DOHH2 (cell line): ENCODE measurements at regions not wholly inside any gene's neighbourhood (a gene's known extent, or its start where the extent isn't known, plus 50 kb on each side); places are given as distances from the start of the nearest gene placed in this dataset.
"Not testable (repeated sequence)": the region's sequence is repeated elsewhere in the genome, so short reads cannot be mapped to it uniquely, and the experiment has no call there.

Experiments used
- H3F3A ChIP-seq: fragments of 200-600 bp; sonication (generic), shearing (Covaris generic); 2 replicates; pipeline ENCODE4 v1.6.0; 2016; ENCODE audit warnings: antibody characterized with exemption, mild to moderate bottlenecking; ENCODE audit not compliant: control insufficient read depth, insufficient read depth
- H3K27ac ChIP-seq: fragments of 200-600 bp; sonication (generic); 2 replicates; pipeline ENCODE4 v1.5.1; 2014; ENCODE audit warnings: low read depth, mild to moderate bottlenecking, low read length, moderate library complexity
- H3K27me3 ChIP-seq: fragments of 200-600 bp; sonication (generic); 2 replicates; pipeline ENCODE4 v1.6.1; 2014; ENCODE audit warnings: mild to moderate bottlenecking, low read length, mixed read lengths; ENCODE audit not compliant: control insufficient read depth
- H3K36me3 ChIP-seq: fragments of 200-600 bp; sonication (generic); 2 replicates; pipeline ENCODE4 v1.6.1; 2014; ENCODE audit warnings: mild to moderate bottlenecking, low read length, moderate library complexity, mixed read lengths; ENCODE audit not compliant: control insufficient read depth
- H3K4me1 ChIP-seq: fragments of 200-600 bp; sonication (generic); 2 replicates; pipeline ENCODE4 v1.6.1; 2014; ENCODE audit warnings: mild to moderate bottlenecking, low read length, mixed read lengths; ENCODE audit not compliant: control insufficient read depth
- H3K4me2 ChIP-seq: fragments of 200-600 bp; sonication (generic); 2 replicates; pipeline ENCODE4 v1.6.0; 2014; ENCODE audit warnings: mild to moderate bottlenecking, low read length, moderate library complexity
- H3K4me3 ChIP-seq: fragments of 200-600 bp; sonication (generic); 2 replicates; pipeline ENCODE4 v1.5.1; 2014; ENCODE audit warnings: mild to moderate bottlenecking, low read length, mixed read lengths
- H3K79me2 ChIP-seq: fragments of 200-600 bp; sonication (generic); 2 replicates; pipeline ENCODE4 v1.6.1; 2014; ENCODE audit warnings: mild to moderate bottlenecking, low read length, mixed read lengths; ENCODE audit not compliant: control insufficient read depth
- H3K9me2 ChIP-seq: fragments of 200-600 bp; sonication (generic); replicated peaks from 2 replicates; pipeline ENCODE4 v1.6.1; 2014; ENCODE audit warnings: mild to moderate bottlenecking, low read length, mixed read lengths; ENCODE audit not compliant: control insufficient read depth
- H3K9me3 ChIP-seq: fragments of 200-600 bp; sonication (generic); 2 replicates; pipeline ENCODE4 v1.6.1; 2014; ENCODE audit warnings: antibody characterized with exemption, low read length, mixed read lengths; ENCODE audit not compliant: control insufficient read depth, insufficient read depth
- H4K20me1 ChIP-seq: fragments of 200-600 bp; sonication (generic); 2 replicates; pipeline ENCODE4 v1.6.0; 2014; ENCODE audit warnings: low read depth, mild to moderate bottlenecking, antibody characterized with exemption, low read length, moderate library complexity; ENCODE audit not compliant: control insufficient read depth, insufficient read depth
- EZH2phosphoT487 ChIP-seq: fragments of 200-600 bp; sonication (generic); IDR thresholded peaks from 2 replicates; pipeline ENCODE4 v1.6.1; 2017; ENCODE audit warnings: borderline replicate concordance, mild to moderate bottlenecking, antibody characterized with exemption, low read length, moderate library complexity, mixed read lengths
- TF ChIP-seq, protein P1 (sequence below): fragments of 200-600 bp; sonication (generic); IDR thresholded peaks from one replicate; pipeline ENCODE4 v1.5.1; 2014; ENCODE audit warnings: antibody characterized with exemption, mild to moderate bottlenecking, low read depth, low read length; ENCODE audit not compliant: poor library complexity, severe bottlenecking

DNA sequence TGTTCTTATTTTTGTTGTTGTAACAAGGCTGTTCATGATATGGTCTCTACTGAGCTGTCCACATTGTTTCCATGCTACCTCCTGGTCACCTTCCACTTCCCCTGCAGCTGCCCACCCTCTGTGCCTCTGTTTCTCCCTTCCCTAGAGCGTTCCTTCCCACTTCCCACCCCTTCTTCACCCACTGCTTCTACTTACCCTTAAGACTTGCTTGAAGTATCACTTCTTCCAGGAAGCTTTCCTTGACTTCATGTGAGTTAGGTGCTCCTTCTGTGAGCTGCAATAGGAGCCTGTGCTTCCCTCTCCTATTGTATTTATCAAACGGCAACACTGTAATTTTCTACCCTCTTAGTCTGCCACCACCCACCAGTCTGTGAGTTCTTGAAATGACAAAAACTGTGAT, 286.8 kb upstream of the AMIGO2 start:
- peaks cover 2% of the 10 kb centered on the region for H3K4me1 ChIP-seq

GRCh38 chr12:47366157-47366556, 286.4 kb upstream of the AMIGO2 start:
- Histone ChIP-seq H3K4me3 (no peak overlapping the region), H3K9me3 (no peaks in the 10 kb centered on the region), H3K4me2 (no peak overlapping the region), H3K4me1 (peaks cover 6% of the 10 kb centered on the region), H3K27me3 (no peaks in the 10 kb centered on the region; the same call in 1 of the 2 replicates), H3F3A (no peaks in the 10 kb centered on the region), H3K27ac (no peak overlapping the region), H4K20me1 (no peaks in the 10 kb centered on the region), H3K36me3 (no peaks in the 10 kb centered on the region), H3K9me2 (no peaks in the 10 kb centered on the region), H3K79me2 (no peaks in the 10 kb centered on the region)
- no peak for TF ChIP-seq EZH2phosphoT487
- TF ChIP-seq, protein P1, sequence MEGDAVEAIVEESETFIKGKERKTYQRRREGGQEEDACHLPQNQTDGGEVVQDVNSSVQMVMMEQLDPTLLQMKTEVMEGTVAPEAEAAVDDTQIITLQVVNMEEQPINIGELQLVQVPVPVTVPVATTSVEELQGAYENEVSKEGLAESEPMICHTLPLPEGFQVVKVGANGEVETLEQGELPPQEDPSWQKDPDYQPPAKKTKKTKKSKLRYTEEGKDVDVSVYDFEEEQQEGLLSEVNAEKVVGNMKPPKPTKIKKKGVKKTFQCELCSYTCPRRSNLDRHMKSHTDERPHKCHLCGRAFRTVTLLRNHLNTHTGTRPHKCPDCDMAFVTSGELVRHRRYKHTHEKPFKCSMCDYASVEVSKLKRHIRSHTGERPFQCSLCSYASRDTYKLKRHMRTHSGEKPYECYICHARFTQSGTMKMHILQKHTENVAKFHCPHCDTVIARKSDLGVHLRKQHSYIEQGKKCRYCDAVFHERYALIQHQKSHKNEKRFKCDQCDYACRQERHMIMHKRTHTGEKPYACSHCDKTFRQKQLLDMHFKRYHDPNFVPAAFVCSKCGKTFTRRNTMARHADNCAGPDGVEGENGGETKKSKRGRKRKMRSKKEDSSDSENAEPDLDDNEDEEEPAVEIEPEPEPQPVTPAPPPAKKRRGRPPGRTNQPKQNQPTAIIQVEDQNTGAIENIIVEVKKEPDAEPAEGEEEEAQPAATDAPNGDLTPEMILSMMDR: no peak

More for the DNA sequence above, 286.8 kb upstream of the AMIGO2 start:
- TF ChIP-seq, protein P1: no peak
- no peak for TF ChIP-seq EZH2phosphoT487
- H3K9me3 ChIP-seq: no peaks in the 10 kb centered on the region
- H3K4me3 ChIP-seq: no peak overlapping the region
- H3K36me3 ChIP-seq: no peaks in the 10 kb centered on the region
- no peaks in the 10 kb centered on the region; the same call in 1 of the 2 replicates for H3K27me3 ChIP-seq
- H3K79me2 ChIP-seq: no peaks in the 10 kb centered on the region
- no peaks in the 10 kb centered on the region for H3F3A ChIP-seq
- no peaks in the 10 kb centered on the region for H4K20me1 ChIP-seq
- no peaks in the 10 kb centered on the region for H3K9me2 ChIP-seq
- H3K4me2 ChIP-seq: no peak overlapping the region
- no peak overlapping the region for H3K27ac ChIP-seq

- H3K27me3 ChIP-seq, H3F3A ChIP-seq, H3K4me3 ChIP-seq, H3K79me2 ChIP-seq, H3K4me2 ChIP-seq, H3K36me3 ChIP-seq, H3K9me2 ChIP-seq, H3K9me3 ChIP-seq, H4K20me1 ChIP-seq, H3K27ac ChIP-seq: not testable (repeated sequence)
- peaks cover 12% of the 10 kb centered on the region for H3K4me1 ChIP-seq
Measured at GRCh38 chr12:47365443-47366076, 285.8 kb upstream of the AMIGO2 start.

GRCh38 chr12:47364261-47364660, 284.5 kb upstream of the AMIGO2 start:
- Histone ChIP-seq H4K20me1 (no peaks in the 10 kb centered on the region), H3K36me3 (no peaks in the 10 kb centered on the region), H3K9me3 (no peaks in the 10 kb centered on the region), H3K4me2 (no peak overlapping the region), H3F3A (no peaks in the 10 kb centered on the region), H3K4me3 (no peak overlapping the region), H3K4me1 (peaks cover 22% of the 10 kb centered on the region), H3K9me2 (no peaks in the 10 kb centered on the region), H3K79me2 (no peaks in the 10 kb centered on the region), H3K27ac (no peak overlapping the region), H3K27me3 (no peaks in the 10 kb centered on the region; the same call in 1 of the 2 replicates)
- TF ChIP-seq EZH2phosphoT487: no peak
- TF ChIP-seq, protein P1: no peak
